AG04449 (cell line): ENCODE measurements at regions not wholly inside any gene's neighbourhood (a gene's known extent, or its start where the extent isn't known, plus 50 kb on each side); places are given as distances from the start of the nearest gene placed in this dataset.

Source experiments
- CTCF ChIA-PET: fragments of 350-600 bp; formaldehyde crosslinking; extraction: SDS; loops from one replicate; lab custom pipeline; 2021; ENCODE audit warnings: antibody characterized with exemption; lab: Yijun Ruan, JAX
- POLR2A ChIA-PET: fragments of 400-600, 350-600 bp; formaldehyde crosslinking; extraction: SDS; loops from one replicate; lab custom pipeline; 2020; ENCODE audit warnings: antibody characterized with exemption, inconsistent platforms; lab: Yijun Ruan, JAX
- DNase-seq: peaks from one replicate; pipeline ENCODE4 v3.0.0-alpha.2; 2010; ENCODE audit warnings: low read depth, low spot score
- H3K4me3 ChIP-seq: 2 replicates; pipeline ENCODE4 v1.5.1; 2011; ENCODE audit warnings: low read depth, mild to moderate bottlenecking, control low read depth, low read length
- CTCF ChIP-seq: IDR thresholded peaks from one replicate; pipeline ENCODE4 v1.5.1; 2011; ENCODE audit warnings: mild to moderate bottlenecking, moderate library complexity, low read length, control low read depth, inconsistent platforms; ENCODE audit not compliant: insufficient read depth; ENCODE audit errors: missing control alignments

GRCh38 chr14:104445086-104445485, 134.5 kb upstream of the C14orf180 start:
- DNase-seq: no peak
- CTCF ChIA-PET: no interaction called here
- POLR2A ChIA-PET: no interaction called here
- TF ChIP-seq CTCF: no peak
- no peak overlapping the region for H3K4me3 ChIP-seq

GRCh38 chr14:104445832-104446381, 133.7 kb upstream of the C14orf180 start:
- DNase-seq: no peak
- no peak overlapping the region for H3K4me3 ChIP-seq
- no peak for TF ChIP-seq CTCF
- ChIA-PET POLR2A (no interaction called here), CTCF (no interaction called here)

GRCh38 chr14:104446611-104447010, 133.0 kb upstream of the C14orf180 start:
- H3K4me3 ChIP-seq: no peak overlapping the region
- POLR2A ChIA-PET: no interaction called here
- no peak for DNase-seq
- CTCF ChIA-PET: no interaction called here
- TF ChIP-seq CTCF: no peak

GRCh38 chr14:104447750-104448149, 131.8 kb upstream of the C14orf180 start:
- TF ChIP-seq CTCF: no peak
- no peak overlapping the region for H3K4me3 ChIP-seq
- CTCF ChIA-PET: no interaction called here
- POLR2A ChIA-PET: interaction anchor here (0.6 kb wide), 1 partner anchor 346 kb away, joined by 3 read pairs; no protein-coding TSS in a partner anchor
- no peak for DNase-seq

- ChIA-PET POLR2A (no interaction called here), CTCF (no interaction called here)
- DNase-seq: no peak
- no peak overlapping the region for H3K4me3 ChIP-seq
- no peak for TF ChIP-seq CTCF
These were observed 131.2 kb upstream of the C14orf180 start for GRCh38 chr14:104448321-104448720.

GRCh38 chr14:104448721-104449120, 130.8 kb upstream of the C14orf180 start:
- no peak for DNase-seq
- POLR2A ChIA-PET: no interaction called here
- CTCF ChIA-PET: no interaction called here
- H3K4me3 ChIP-seq: no peak overlapping the region
- TF ChIP-seq CTCF: no peak
